GM12892 (cell line): ENCODE measurements at regions not wholly inside any gene's neighbourhood (a gene's known extent, or its start where the extent isn't known, plus 50 kb on each side); places are given as distances from the start of the nearest gene placed in this dataset.

Experiments
- POLR2A ChIP-seq: IDR thresholded peaks from 2 replicates; pipeline ENCODE4 v1.6.1; 2011; ENCODE audit warnings: low read depth, low read length, control low read depth
- POLR2AphosphoS5 ChIP-seq: IDR thresholded peaks from 2 replicates; pipeline ENCODE4 v1.6.1; 2011; ENCODE audit warnings: low read depth, low read length, control low read depth
- TAF1 ChIP-seq: IDR thresholded peaks from 2 replicates; pipeline ENCODE4 v1.6.1; 2011; ENCODE audit warnings: low read depth, mild to moderate bottlenecking, control low read depth, low read length, borderline replicate concordance

GRCh38 chr2:38464971-38465788 lies 88.1 kb upstream of the ATL2 start:
- TF ChIP-seq POLR2AphosphoS5 (no peak), TAF1 (no peak), POLR2A (no peak)
